MM.1S (cell line): ENCODE measurements at regions not wholly inside any gene's neighbourhood (a gene's known extent, or its start where the extent isn't known, plus 50 kb on each side); places are given as distances from the start of the nearest gene placed in this dataset.

Source experiments
- CTCF ChIP-seq: fragments of 300-600 bp; sonication (generic); IDR thresholded peaks from 2 replicates; pipeline ENCODE4 v1.5.1; 2016; ENCODE audit warnings: antibody characterized with exemption, low read length, mixed read lengths
- EZH2phosphoT487 ChIP-seq: fragments of 300-600 bp; sonication (generic); IDR thresholded peaks from 2 replicates; pipeline ENCODE4 v1.6.1; 2018; ENCODE audit warnings: antibody characterized with exemption, low read length

GRCh38 chr17:63181856-63182255 lies 215.8 kb downstream of the TANC2 start:
- TF ChIP-seq CTCF (no peak), EZH2phosphoT487 (no peak)
